ENCODE measurements at regions not wholly inside any gene's neighbourhood (a gene's known extent, or its start where the extent isn't known, plus 50 kb on each side); places are given as distances from the start of the nearest gene placed in this dataset.

DNA sequence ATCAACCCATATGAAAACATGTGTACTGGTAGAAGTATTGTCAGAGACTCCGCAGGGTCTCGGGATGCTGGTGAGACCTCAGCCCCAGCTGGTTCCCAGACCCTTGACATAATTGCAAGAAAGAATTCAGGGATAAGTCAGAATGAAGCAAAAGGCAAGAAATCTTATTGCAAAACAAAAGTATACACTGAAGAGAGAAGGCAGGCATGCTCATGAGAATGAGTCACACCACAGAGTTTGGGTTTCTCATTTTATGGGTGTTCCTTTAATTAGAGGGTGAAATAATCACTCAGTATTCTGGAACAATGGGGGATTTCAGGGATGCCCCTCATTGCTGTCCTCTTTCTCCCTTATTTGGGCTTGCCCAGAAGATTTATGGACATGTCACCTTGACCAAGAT, 1423.8 kb upstream of the MIR17HG start:
- no peak overlapping the region for H3K27ac ChIP-seq
- H3K36me3 ChIP-seq: no peaks in the 10 kb centered on the region
- no peak for TF ChIP-seq CTCF (IDR thresholded peaks at IDR 0.05)
- no peaks in the 10 kb centered on the region for H3K27me3 ChIP-seq
- 85 to 91% methylated on average over 2 of the region's 2 CpGs for WGBS, 2 donors
- intact Hi-C loops (cut with DNase I): no loop called here
- ATAC-seq (no peak), DNase-seq (no peak)
- H3K4me1 ChIP-seq: no peaks in the 10 kb centered on the region
- H3K4me3 ChIP-seq: no peak overlapping the region
- no peaks in the 10 kb centered on the region for H3K9me3 ChIP-seq

- WGBS, 2 donors: 32 to 33% methylated on average over 2 of the region's 2 CpGs
- ATAC-seq: no peak
- peak in 5 of 9 donors; percentile 14 to 34 (median 26) for TF ChIP-seq CTCF (IDR thresholded peaks at IDR 0.05)
Measured at GRCh38 chr13:89925107-89925506, 1422.4 kb upstream of the MIR17HG start.

DNA sequence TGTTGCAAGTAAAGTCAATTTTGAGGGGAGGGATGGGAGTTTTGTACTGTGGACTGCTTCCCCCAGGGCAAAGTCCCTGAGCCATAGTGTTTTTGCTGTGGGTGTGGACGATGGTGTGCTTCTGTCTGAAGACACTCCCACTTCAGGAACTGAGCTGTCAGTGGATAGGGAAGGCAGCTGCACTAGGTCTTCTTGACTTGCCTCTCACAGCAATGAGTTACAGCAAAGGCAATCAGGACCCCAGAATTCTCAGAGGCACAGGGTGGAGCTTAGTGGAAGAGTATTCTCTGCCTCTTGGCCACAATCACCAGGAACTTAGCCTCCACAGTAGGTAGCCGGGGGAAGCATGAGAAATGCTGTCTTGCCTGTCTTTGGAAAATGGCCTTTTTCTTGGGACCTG, 1416.6 kb upstream of the MIR17HG start:
- 65 to 68% methylated on average over 2 of the region's 2 CpGs for WGBS, 2 donors

More at GRCh38 chr13:89925107-89925506, 1422.4 kb upstream of the MIR17HG start:
- Histone ChIP-seq H3K4me3 (no peak overlapping the region), H3K9me3 (no peaks in the 10 kb centered on the region), H3K36me3 (no peaks in the 10 kb centered on the region), H3K4me1 (no peaks in the 10 kb centered on the region), H3K27ac (no peak overlapping the region), H3K27me3 (no peaks in the 10 kb centered on the region)
- intact Hi-C loops (cut with DNase I): no loop called here
- DNase-seq: no peak

GRCh38 chr13:89932902-89933301, 1414.6 kb upstream of the MIR17HG start:
- Histone ChIP-seq H3K4me1 (no peaks in the 10 kb centered on the region), H3K27me3 (no peaks in the 10 kb centered on the region), H3K9me3 (peaks cover 0 to 3% (median 0%) of the 10 kb centered on the region in 11 donors), H3K36me3 (no peaks in the 10 kb centered on the region), H3K4me3 (no peak overlapping the region), H3K27ac (no peak overlapping the region)
- ATAC-seq: no peak
- DNase-seq: no peak
- intact Hi-C loops (cut with DNase I): no loop called here
- WGBS, 2 donors: 88 to 92% methylated on average over 8 of the region's 8 CpGs
- no peak for TF ChIP-seq CTCF (IDR thresholded peaks at IDR 0.05)

More for the DNA sequence above, 1416.6 kb upstream of the MIR17HG start:
- Histone ChIP-seq H3K27ac (no peak overlapping the region), H3K27me3 (no peaks in the 10 kb centered on the region), H3K4me3 (no peak overlapping the region), H3K4me1 (no peaks in the 10 kb centered on the region), H3K36me3 (no peaks in the 10 kb centered on the region), H3K9me3 (peaks cover 0 to 3% (median 0%) of the 10 kb centered on the region in 11 donors)
- no peak for ATAC-seq
- no peak for TF ChIP-seq CTCF (IDR thresholded peaks at IDR 0.05)
- no peak for DNase-seq
- intact Hi-C loops (cut with DNase I): no loop called here

Measured in heart right ventricle (tissue), 16 donors.